HCT116 (cell line): ENCODE measurements at regions not wholly inside any gene's neighbourhood (a gene's known extent, or its start where the extent isn't known, plus 50 kb on each side); places are given as distances from the start of the nearest gene placed in this dataset.
A peak's percentile ranks its signal among the peaks of the same experiment; 100 is the strongest.

Experiments
- ATAC-seq: fragments of 200-7000 bp; cut with Tn5 transposase; 2 replicates; pipeline ENCODE4 v1.9.1; 2020; ENCODE audit warnings: mild to moderate bottlenecking, moderate library complexity
- BruUV-seq: library from RNA; stranded (reverse); fragments of 400-500 nt; replicated peaks from 2 replicates; lab custom pipeline; 2021; lab: Mats Ljungman, UMichigan
- CTCF ChIA-PET: fragments of 300-600 bp; sonication (Branson Sonifier 250); formaldehyde crosslinking; loops from one replicate; lab custom pipeline; 2021; ENCODE audit warnings: antibody characterized with exemption; lab: Charles Lee
- POLR2A ChIA-PET: fragments of 300-600, 350-600 bp; sonication (Branson Sonifier 250); formaldehyde crosslinking; loops from one replicate; lab custom pipeline; 2021; ENCODE audit warnings: antibody characterized with exemption; lab: Charles Lee
- RAD21 ChIA-PET, 2 experiments: fragments of 300-600 bp; sonication (Branson Sonifier 250); formaldehyde crosslinking; loops; one replicate each; lab custom pipeline; 2023; ENCODE audit warnings: low total read pairs in 2 of 2; ENCODE audit not compliant: uncharacterized antibody in 2 of 2, unreplicated experiment in 2 of 2, low non-redundant PET in 1 of 2; lab: Charles Lee
- DNase-seq: peaks from one replicate; pipeline ENCODE4 v3.0.0-alpha.2; 2010; ENCODE audit warnings: low read depth, low spot score
- H2AFZ ChIP-seq: fragments of 200-600 bp; shearing (Covaris generic), sonication (generic); 2 replicates; pipeline ENCODE4 v1.6.1; 2017; ENCODE audit warnings: low read depth, mixed run types, mixed read lengths, antibody characterized with exemption, low read length; ENCODE audit not compliant: poor library complexity, severe bottlenecking
- H3K27ac ChIP-seq: 2 replicates; pipeline ENCODE4 v1.5.1; 2012; ENCODE audit warnings: low read depth, low read length
- H3K27me3 ChIP-seq: fragments of 200-600 bp; sonication (generic); 2 replicates; pipeline ENCODE4 v1.6.1; 2016; ENCODE audit warnings: mixed run types, low read length, mixed read lengths; ENCODE audit not compliant: insufficient read depth
- H3K36me3 ChIP-seq, 2 experiments: fragments of 200-500 bp in 1 of 2; fragments of 200-600 bp in 1 of 2; sonication (Bioruptor generic) in 1 of 2; sonication (generic) in 1 of 2; 2 replicates each; pipeline versions ENCODE4 v1.5.1 to v1.6.1; 2014 to 2016; ENCODE audit warnings: low read length in 2 of 2, inconsistent platforms in 1 of 2, mixed read lengths in 1 of 2, mixed run types in 1 of 2; ENCODE audit not compliant: insufficient read depth in 2 of 2, control insufficient read depth in 1 of 2
- H3K4me1 ChIP-seq, 2 experiments: fragments of 200-600 bp in 1 of 2; sonication (generic) in 1 of 2; 2 replicates each; pipeline versions ENCODE4 v1.5.1 to v1.6.1; 2012 to 2017; ENCODE audit warnings: low read length in 2 of 2, inconsistent platforms in 1 of 2, mild to moderate bottlenecking in 1 of 2, mixed read lengths in 1 of 2, mixed run types in 1 of 2, moderate library complexity in 1 of 2; ENCODE audit not compliant: insufficient read depth in 2 of 2, control insufficient read depth in 1 of 2
- H3K4me2 ChIP-seq: fragments of 200-600 bp; sonication (generic); 2 replicates; pipeline ENCODE4 v1.6.1; 2017; ENCODE audit warnings: mixed run types, low read length, mixed read lengths
- H3K4me3 ChIP-seq, 2 experiments: fragments of 200-600 bp in 1 of 2; sonication (generic) in 1 of 2; replicated peaks in 1 of 2; 2 replicates each; pipeline ENCODE4 v1.5.1; 2011 to 2016; ENCODE audit warnings: low read length in 2 of 2, control low read depth in 1 of 2, low read depth in 1 of 2, mild to moderate bottlenecking in 1 of 2, mixed read lengths in 1 of 2, mixed run types in 1 of 2
- H3K79me2 ChIP-seq: fragments of 200-600 bp; sonication (generic); 2 replicates; pipeline ENCODE4 v1.6.1; 2017; ENCODE audit warnings: mild to moderate bottlenecking, mixed run types, low read length, moderate library complexity, mixed read lengths; ENCODE audit not compliant: insufficient read depth
- H3K9ac ChIP-seq: fragments of 200-600 bp; sonication (generic); 2 replicates; pipeline ENCODE4 v1.6.1; 2016; ENCODE audit warnings: low read length, mixed read lengths
- H3K9me2 ChIP-seq: fragments of 200-600 bp; sonication (generic), shearing (Covaris generic); 2 replicates; pipeline ENCODE4 v1.6.1; 2017; ENCODE audit warnings: mixed run types, mild to moderate bottlenecking, moderate library complexity; ENCODE audit not compliant: insufficient read depth
- H3K9me3 ChIP-seq, 2 experiments: fragments of 200-500 bp in 1 of 2; fragments of 200-600 bp in 1 of 2; sonication (Bioruptor generic) in 1 of 2; sonication (generic) in 1 of 2; 2 replicates each; pipeline ENCODE4 v1.6.1; 2014 to 2017; ENCODE audit warnings: low read length in 2 of 2, mixed read lengths in 2 of 2, inconsistent platforms in 1 of 2, low read depth in 1 of 2, mild to moderate bottlenecking in 1 of 2, mixed run types in 1 of 2, moderate library complexity in 1 of 2; ENCODE audit not compliant: control insufficient read depth in 1 of 2, insufficient read depth in 1 of 2
- H4K20me1 ChIP-seq: fragments of 200-600 bp; sonication (generic), shearing (Covaris generic); 2 replicates; pipeline ENCODE4 v1.6.1; 2017; ENCODE audit warnings: mixed run types, mild to moderate bottlenecking, moderate library complexity; ENCODE audit not compliant: insufficient read depth
- CBX3 ChIP-seq: IDR thresholded peaks from 2 replicates; pipeline ENCODE4 v1.6.1; 2012; ENCODE audit warnings: low read depth
- ELF1 ChIP-seq: IDR thresholded peaks from 2 replicates; pipeline ENCODE4 v1.6.1; 2012; ENCODE audit warnings: low read depth, borderline replicate concordance
- POLR2AphosphoS5 ChIP-seq: IDR thresholded peaks from 2 replicates; pipeline ENCODE4 v1.6.1; 2011; ENCODE audit warnings: mild to moderate bottlenecking, low read depth, low read length, moderate library complexity
- SP1 ChIP-seq: IDR thresholded peaks from 2 replicates; pipeline ENCODE4 v1.6.1; 2012; ENCODE audit warnings: low read depth
- ZFX ChIP-seq: fragments of 450-650 bp; IDR thresholded peaks from 2 replicates; pipeline ENCODE4 v1.6.1; 2017
- intact Hi-C: fragments of 100-400 bp; cut with micrococcal nuclease; formaldehyde crosslinking; loops from 2 replicates; pipeline ENCODE4 v1.10.0; 2022
- TF ChIP-seq, protein P1 (sequence below), 3 experiments: fragments of 200-600 bp in 1 of 3; sonication (generic) in 1 of 3; IDR thresholded peaks in 2 of 3; conservative IDR thresholded peaks in 1 of 3; 2 replicates each; pipeline ENCODE4 v1.5.1; 2012 to 2017; ENCODE audit warnings: low read depth in 2 of 3, low read length in 2 of 3, antibody characterized with exemption in 1 of 3, borderline replicate concordance in 1 of 3, control low read depth in 1 of 3, mild to moderate bottlenecking in 1 of 3, mixed read lengths in 1 of 3, mixed run types in 1 of 3, moderate library complexity in 1 of 3; ENCODE audit not compliant: insufficient read depth in 1 of 3

DNA sequence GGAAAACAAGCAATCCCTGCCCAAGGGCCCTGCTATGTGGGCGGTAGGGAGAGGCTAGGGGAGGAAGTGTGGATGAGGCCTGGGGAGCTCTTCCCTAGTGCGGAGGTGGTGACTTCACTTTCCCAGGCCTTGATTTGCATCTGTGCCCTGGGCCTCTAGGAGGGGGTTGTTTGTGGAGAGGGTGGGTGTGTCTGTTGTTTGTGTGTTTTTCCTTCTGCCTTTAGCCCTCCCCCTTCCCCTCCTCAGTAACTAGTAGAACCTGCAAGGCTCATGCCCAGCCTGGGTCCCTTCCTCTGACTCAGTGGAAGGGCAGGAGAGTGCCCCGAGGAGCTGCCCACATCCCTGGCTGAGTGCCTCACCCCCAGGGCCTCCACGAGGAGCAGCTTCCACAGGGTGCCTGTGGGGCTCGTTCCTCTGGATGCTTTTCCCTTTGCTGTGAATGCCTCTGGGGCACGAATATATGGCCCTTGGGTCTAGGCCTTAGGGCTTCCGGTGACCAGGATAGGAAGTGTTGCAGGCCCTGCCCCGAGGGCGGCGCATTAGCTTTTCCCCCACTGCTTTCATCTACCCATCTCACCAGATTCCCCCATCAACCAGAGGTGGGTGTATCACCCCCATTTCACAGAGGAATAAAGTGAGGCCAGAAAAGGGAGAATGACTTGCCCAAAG lies 89.4 kb upstream of the DUSP5 start:
- Histone ChIP-seq H3K9me3 (no peaks in the 10 kb centered on the region), H2AFZ (peak overlapping the region; percentile 10), H3K27me3 (no peaks in the 10 kb centered on the region), H3K4me3 (peak overlapping the region in 1 of 2 experiments; percentile 5; a peak in 1 of 4 replicates), H3K79me2 (no peaks in the 10 kb centered on the region), H3K9ac (peak overlapping the region; percentile 69), H3K9me2 (no peaks in the 10 kb centered on the region), H3K36me3 (no peaks in the 10 kb centered on the region), H3K27ac (peak overlapping the region; percentile 95), H4K20me1 (no peaks in the 10 kb centered on the region), H3K4me2 (peak overlapping the region; percentile 72), H3K4me1 (peaks cover 64 to 88% of the 10 kb centered on the region in 2 experiments)
- BruUV-seq, result no TSS peak
- DNase-seq, result no peak
- CTCF ChIA-PET, result interaction anchor here (1.4 to 2.0 kb wide), 3 partner anchors 9 to 55 kb away, joined by 3 to 11 read pairs (median 7); no protein-coding TSS in a partner anchor
- RAD21 ChIA-PET, result interaction anchor here in 1 of 2 experiments (0.9 kb wide), 1 partner anchor 53 kb away, joined by 3 read pairs; no protein-coding TSS in a partner anchor
- TF ChIP-seq CBX3 (no peak), POLR2AphosphoS5 (peak; percentile 63), ZFX (peak; percentile 65), ELF1 (no peak), SP1 (no peak)
- TF ChIP-seq, protein P1, sequence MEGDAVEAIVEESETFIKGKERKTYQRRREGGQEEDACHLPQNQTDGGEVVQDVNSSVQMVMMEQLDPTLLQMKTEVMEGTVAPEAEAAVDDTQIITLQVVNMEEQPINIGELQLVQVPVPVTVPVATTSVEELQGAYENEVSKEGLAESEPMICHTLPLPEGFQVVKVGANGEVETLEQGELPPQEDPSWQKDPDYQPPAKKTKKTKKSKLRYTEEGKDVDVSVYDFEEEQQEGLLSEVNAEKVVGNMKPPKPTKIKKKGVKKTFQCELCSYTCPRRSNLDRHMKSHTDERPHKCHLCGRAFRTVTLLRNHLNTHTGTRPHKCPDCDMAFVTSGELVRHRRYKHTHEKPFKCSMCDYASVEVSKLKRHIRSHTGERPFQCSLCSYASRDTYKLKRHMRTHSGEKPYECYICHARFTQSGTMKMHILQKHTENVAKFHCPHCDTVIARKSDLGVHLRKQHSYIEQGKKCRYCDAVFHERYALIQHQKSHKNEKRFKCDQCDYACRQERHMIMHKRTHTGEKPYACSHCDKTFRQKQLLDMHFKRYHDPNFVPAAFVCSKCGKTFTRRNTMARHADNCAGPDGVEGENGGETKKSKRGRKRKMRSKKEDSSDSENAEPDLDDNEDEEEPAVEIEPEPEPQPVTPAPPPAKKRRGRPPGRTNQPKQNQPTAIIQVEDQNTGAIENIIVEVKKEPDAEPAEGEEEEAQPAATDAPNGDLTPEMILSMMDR (IDR thresholded peaks at IDR 0.05 in 2 of 3, conservative IDR thresholded peaks at IDR 0.05 in 1 of 3; ENCODE audit: borderline replicate concordance in 1 of 3, insufficient read depth in 1 of 3, low read depth in 2 of 3, low read length in 2 of 3), result no peak
- POLR2A ChIA-PET, result interaction anchor here (0.7 to 26.1 kb wide), 19 partner anchors 8 to 123 kb away, joined by 3 to 438 read pairs (median 5); partner anchors contain the start of gene DUSP5
- peak; percentile 9; the same call in 1 of the 2 replicates for ATAC-seq
- intact Hi-C loops, result no loop called here
